HepG2 (cell line): ENCODE measurements at regions not wholly inside any gene's neighbourhood (a gene's known extent, or its start where the extent isn't known, plus 50 kb on each side); places are given as distances from the start of the nearest gene placed in this dataset.

Experiments
- ATAC-seq: fragments of 200-7000 bp; cut with Tn5 transposase; 3 replicates; pipeline ENCODE4 v1.9.1; 2020; ENCODE audit warnings: mild to moderate bottlenecking, moderate library complexity
- BruUV-seq: library from RNA; stranded (reverse); fragments of 400-500 nt; replicated peaks from 2 replicates; lab custom pipeline; 2021; lab: Mats Ljungman, UMichigan
- CTCF ChIA-PET: fragments of 300-600 bp; formaldehyde crosslinking; extraction: SDS; loops from one replicate; lab custom pipeline; 2021; ENCODE audit warnings: low total read pairs, inconsistent platforms, low intra/inter-chr PET ratio; lab: Yijun Ruan, JAX
- POLR2A ChIA-PET: fragments of 350-600 bp; sonication (Branson Sonifier 250); formaldehyde crosslinking; loops from one replicate; lab custom pipeline; 2020; ENCODE audit warnings: antibody characterized with exemption, inconsistent platforms; lab: Yijun Ruan, JAX
- DNase-seq: peaks from one replicate; pipeline ENCODE4 v3.0.0-alpha.2; 2015; ENCODE audit warnings: low spot score
- FAIRE-seq: peaks from 3 replicates; lab custom pipeline; 2011; peaks lifted over from hg19 to GRCh38; lab: Jason Lieb, UNC
- H2AFZ ChIP-seq: one replicate; pipeline ENCODE4 v1.6.1; 2011; ENCODE audit warnings: low read length, inconsistent platforms
- H3K27ac ChIP-seq: fragments of 300-600 bp; 3 replicates; pipeline ENCODE4 v1.8.0; 2011; ENCODE audit warnings: mixed run types, mild to moderate bottlenecking, mixed read lengths, low read length, inconsistent platforms; ENCODE audit not compliant: insufficient read depth; ENCODE audit errors: extremely low read length
- H3K27me3 ChIP-seq, 2 experiments: fragments of 200-600 bp in 1 of 2; 2 replicates in 1 of 2; 3 replicates in 1 of 2; pipeline versions ENCODE4 v1.6.0 to v1.8.0; 2011; ENCODE audit warnings: low read length in 2 of 2, mild to moderate bottlenecking in 2 of 2, moderate library complexity in 2 of 2, inconsistent platforms in 1 of 2; ENCODE audit not compliant: insufficient read depth in 2 of 2, control insufficient read depth in 1 of 2
- H3K36me3 ChIP-seq, 2 experiments: fragments of 200-600 bp in 1 of 2; replicated peaks in 1 of 2; 2 replicates in 1 of 2; 3 replicates in 1 of 2; pipeline versions ENCODE4 v1.5.1 to v1.8.0; 2011; ENCODE audit warnings: low read length in 2 of 2, inconsistent platforms in 1 of 2; ENCODE audit not compliant: insufficient read depth in 2 of 2, control insufficient read depth in 1 of 2
- H3K4me1 ChIP-seq: 2 replicates; pipeline ENCODE4 v1.5.1; 2012; ENCODE audit warnings: low read length, inconsistent platforms; ENCODE audit not compliant: insufficient read depth
- H3K4me2 ChIP-seq: 2 replicates; pipeline ENCODE4 v1.6.0; 2011; ENCODE audit warnings: low read depth, low read length, inconsistent platforms
- H3K4me3 ChIP-seq, 3 experiments: fragments of 200-600 bp in 1 of 3; sonication (generic), shearing (Covaris generic) in 1 of 3; replicated peaks in 1 of 3; 2 replicates each; pipeline ENCODE4 v1.5.1; 2011 to 2016; ENCODE audit warnings: low read length in 3 of 3, inconsistent platforms in 2 of 3, low read depth in 2 of 3, mild to moderate bottlenecking in 2 of 3, control low read depth in 1 of 3, mixed read lengths in 1 of 3; ENCODE audit not compliant: insufficient read depth in 1 of 3
- H3K79me2 ChIP-seq: one replicate; pipeline ENCODE4 v1.6.1; 2011; ENCODE audit warnings: low read length, inconsistent platforms; ENCODE audit not compliant: insufficient read depth
- H3K9ac ChIP-seq: 2 replicates; pipeline ENCODE4 v1.6.0; 2011; ENCODE audit warnings: mild to moderate bottlenecking, low read depth, low read length, inconsistent platforms; ENCODE audit not compliant: insufficient read depth
- H3K9me3 ChIP-seq: 2 replicates; pipeline ENCODE4 v1.5.1; 2012; ENCODE audit warnings: mild to moderate bottlenecking, low read length
- H4K20me1 ChIP-seq: 2 replicates; pipeline ENCODE4 v1.6.0; 2011; ENCODE audit warnings: inconsistent platforms, mild to moderate bottlenecking, low read length, moderate library complexity; ENCODE audit not compliant: insufficient read depth
- ARNT2 ChIP-seq: sonication (generic); formaldehyde crosslinking; IDR thresholded peaks from 2 replicates; pipeline ENCODE4 v1.8.0; 2022; ENCODE audit warnings: mild to moderate bottlenecking, low read depth, missing genetic modification reagents, moderate library complexity
- ELF3 ChIP-seq: IDR thresholded peaks from 2 replicates; pipeline ENCODE4 v1.6.1; 2016; ENCODE audit warnings: missing genetic modification reagents, missing compliant biosample characterization
- ZBTB7A ChIP-seq: sonication (generic); formaldehyde crosslinking; IDR thresholded peaks from 2 replicates; pipeline ENCODE4 v1.8.0; 2022; ENCODE audit warnings: mild to moderate bottlenecking, missing genetic modification reagents
- ZNF232 ChIP-seq: sonication (generic); formaldehyde crosslinking; IDR thresholded peaks from 2 replicates; pipeline ENCODE4 v1.4.0; 2020; ENCODE audit warnings: missing genetic modification reagents, borderline replicate concordance
- ZNF646 ChIP-seq: sonication (generic); formaldehyde crosslinking; IDR thresholded peaks from 2 replicates; pipeline ENCODE4 v1.9.0; 2021; ENCODE audit warnings: mild to moderate bottlenecking, missing genetic modification reagents
- WGBS: methylation state at CpG from one replicate; pipeline ENCODE4 v1.1.6; 2017; ENCODE audit warnings: low lambda C conversion rate; 5-methylcytosine and 5-hydroxymethylcytosine counted together
- in situ Hi-C: cut with HindIII; loops from 2 replicates; pipeline ENCODE4 v1.10.0; 2017; ENCODE audit warnings: low pct_unique_long_range_greater_than_20kb; ENCODE audit not compliant: extremely low pct_ligation_motif_present
- intact Hi-C: fragments of 100-400 bp; cut with micrococcal nuclease; formaldehyde crosslinking; loops from one replicate; pipeline ENCODE4 v1.10.0; 2022; ENCODE audit not compliant: unreplicated experiment

GRCh38 chr2:239454507-239454906 is 53.7 kb upstream of the HDAC4 start:
- intact Hi-C loops = no loop called here
- DNase-seq (no peak), FAIRE-seq (no peak), ATAC-seq (no peak)
- 0% methylated on average over 2 of the region's 2 CpGs for WGBS
- Histone ChIP-seq H2AFZ (no peak overlapping the region), H3K4me3 (no peak overlapping the region), H3K4me1 (no peaks in the 10 kb centered on the region), H4K20me1 (no peaks in the 10 kb centered on the region), H3K9ac (no peak overlapping the region), H3K9me3 (peaks cover 8% of the 10 kb centered on the region; the same call in 1 of the 2 replicates), H3K27ac (no peak overlapping the region), H3K36me3 (no peaks in the 10 kb centered on the region), H3K27me3 (peaks cover 0 to 31% of the 10 kb centered on the region in 2 experiments; a peak in 3 of 5 replicates), H3K4me2 (no peak overlapping the region), H3K79me2 (no peaks in the 10 kb centered on the region)
- in situ Hi-C loops = no loop called here
- BruUV-seq = no TSS peak
- ChIA-PET POLR2A (no interaction called here), CTCF (no interaction called here)
- no peak for TF ChIP-seq ARNT2 (CRISPR knock-in tag)
- TF ChIP-seq ZBTB7A (CRISPR knock-in tag) = no peak
- TF ChIP-seq ZNF232 (CRISPR knock-in tag) = no peak
- TF ChIP-seq ZNF646 (CRISPR knock-in tag) = no peak
- no peak for TF ChIP-seq ELF3 (CRISPR knock-in tag)
